Prostate gland (tissue), 2 donors: ENCODE measurements at regions not wholly inside any gene's neighbourhood (a gene's known extent, or its start where the extent isn't known, plus 50 kb on each side); places are given as distances from the start of the nearest gene placed in this dataset.

Experiments
- CTCF ChIP-seq, 4 experiments: fragments of 200-600 bp in 2 of 4; fragments of 450-650 bp in 2 of 4; sonication (generic) in 2 of 4; IDR thresholded peaks; 1 replicate in 3 of 4; 2 replicates in 1 of 4; pipeline ENCODE4 v1.5.1; 2016 to 2019; ENCODE audit warnings: antibody characterized with exemption in 4 of 4, mild to moderate bottlenecking in 2 of 4, moderate library complexity in 2 of 4
- POLR2A ChIP-seq: fragments of 450-650 bp; IDR thresholded peaks from one replicate; pipeline ENCODE4 v1.6.1; 2016; ENCODE audit warnings: antibody characterized with exemption, mild to moderate bottlenecking

DNA sequence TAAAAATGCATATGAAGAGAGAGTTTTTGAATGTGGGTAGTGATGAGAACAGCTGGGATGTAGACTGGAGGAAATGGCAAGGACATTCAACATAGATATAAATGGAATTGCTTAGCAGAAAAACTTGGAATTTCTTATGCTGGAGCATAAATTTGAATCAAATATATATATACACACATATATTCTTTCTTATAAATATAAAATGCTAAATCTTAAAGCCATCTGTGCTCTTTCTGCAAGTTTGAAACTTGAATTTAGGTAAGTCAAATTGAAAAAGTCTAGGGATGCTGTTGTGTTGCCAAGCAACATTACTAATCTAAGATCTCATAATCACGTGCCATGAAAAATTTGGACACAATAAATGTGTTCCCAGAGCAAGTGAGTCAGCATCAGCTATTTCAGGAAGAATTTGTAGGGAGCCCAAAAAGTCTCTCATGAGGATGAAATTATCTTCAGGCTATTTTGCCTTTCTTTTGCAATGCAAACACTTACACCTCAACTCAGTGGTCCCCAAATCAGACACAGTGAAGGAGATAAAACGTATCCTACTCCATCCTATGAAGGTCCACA, 58.4 kb upstream of the ALDH1A1 start:
- no peak for TF ChIP-seq CTCF (IDR thresholded peaks at IDR 0.05)
- TF ChIP-seq POLR2A = no peak
